A673 (cell line): ENCODE measurements at regions not wholly inside any gene's neighbourhood (a gene's known extent, or its start where the extent isn't known, plus 50 kb on each side); places are given as distances from the start of the nearest gene placed in this dataset.

ENCODE experiments used
- CTCF ChIP-seq: fragments of 300-800, 200-600 bp; sonication (generic); conservative IDR thresholded peaks from 2 replicates; pipeline ENCODE4 v1.5.1; 2017; ENCODE audit warnings: low read depth, mild to moderate bottlenecking, antibody characterized with exemption, low read length, moderate library complexity, mixed read lengths
- EZH2 ChIP-seq: fragments of 200-600 bp; sonication (generic); IDR thresholded peaks from 2 replicates; pipeline ENCODE4 v1.6.1; 2017; ENCODE audit warnings: borderline replicate concordance, low read depth, mild to moderate bottlenecking, mixed read lengths, antibody characterized with exemption, low read length; ENCODE audit not compliant: poor library complexity, severe bottlenecking

DNA sequence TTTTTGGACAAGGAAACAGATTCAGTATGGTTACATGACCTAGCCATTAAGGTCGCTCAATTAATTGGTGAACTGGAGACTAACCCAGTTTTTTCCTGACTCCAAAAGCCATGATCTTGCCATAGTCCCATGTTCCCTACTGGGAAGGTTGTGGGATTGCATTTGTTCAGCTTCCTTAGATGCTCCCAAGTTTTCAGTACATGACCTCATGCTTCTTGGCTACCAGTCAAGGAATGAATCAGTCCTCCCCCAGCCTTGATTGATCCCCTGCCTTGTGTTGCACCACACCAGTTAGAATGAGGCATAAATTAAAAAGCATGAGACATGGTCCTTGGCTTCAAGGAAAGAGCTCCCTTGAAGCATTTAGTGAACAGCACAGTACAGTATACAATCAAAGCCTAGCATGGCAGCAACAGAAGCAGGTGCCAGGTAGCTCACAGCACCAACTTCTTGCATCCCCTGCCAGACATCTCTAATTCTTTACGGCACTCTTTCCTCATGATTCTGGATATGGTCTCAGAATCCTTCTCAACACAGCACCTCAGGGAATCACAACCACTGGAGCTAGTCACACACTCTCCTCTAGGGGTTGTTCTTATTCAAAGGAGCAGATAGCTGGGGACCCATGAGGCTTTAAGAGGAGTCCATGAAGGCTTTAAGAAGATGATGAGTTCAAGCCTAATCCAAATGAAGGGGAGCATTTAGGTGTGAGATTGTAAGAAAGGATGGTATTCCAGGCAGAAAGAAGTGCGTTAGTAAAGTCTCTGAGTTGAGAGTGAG is 295.5 kb upstream of the CLINT1 start:
- no peak for TF ChIP-seq CTCF
- no peak for TF ChIP-seq EZH2
